ENCODE measurements at regions not wholly inside any gene's neighbourhood (a gene's known extent, or its start where the extent isn't known, plus 50 kb on each side); places are given as distances from the start of the nearest gene placed in this dataset.

DNA sequence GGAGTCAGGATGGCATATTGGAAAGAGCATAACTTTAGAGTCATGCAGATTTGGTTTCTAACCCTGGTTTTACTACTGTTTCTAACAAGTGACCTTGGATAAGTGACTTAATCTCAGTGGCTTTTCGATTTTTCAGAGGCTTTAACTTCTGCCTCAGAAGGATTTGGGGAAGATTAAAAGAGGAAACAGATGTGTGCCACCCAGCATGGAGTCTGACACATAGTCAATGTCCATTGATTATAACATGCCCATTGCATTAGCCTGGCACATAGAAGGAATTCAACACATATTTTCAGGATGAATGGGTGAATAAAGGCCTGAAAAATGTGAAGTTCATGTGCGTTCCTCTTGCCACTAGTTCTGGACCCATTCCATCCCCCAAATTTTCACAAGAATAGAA is 438.2 kb downstream of the EPHA4 start:
- TF ChIP-seq, protein P1, sequence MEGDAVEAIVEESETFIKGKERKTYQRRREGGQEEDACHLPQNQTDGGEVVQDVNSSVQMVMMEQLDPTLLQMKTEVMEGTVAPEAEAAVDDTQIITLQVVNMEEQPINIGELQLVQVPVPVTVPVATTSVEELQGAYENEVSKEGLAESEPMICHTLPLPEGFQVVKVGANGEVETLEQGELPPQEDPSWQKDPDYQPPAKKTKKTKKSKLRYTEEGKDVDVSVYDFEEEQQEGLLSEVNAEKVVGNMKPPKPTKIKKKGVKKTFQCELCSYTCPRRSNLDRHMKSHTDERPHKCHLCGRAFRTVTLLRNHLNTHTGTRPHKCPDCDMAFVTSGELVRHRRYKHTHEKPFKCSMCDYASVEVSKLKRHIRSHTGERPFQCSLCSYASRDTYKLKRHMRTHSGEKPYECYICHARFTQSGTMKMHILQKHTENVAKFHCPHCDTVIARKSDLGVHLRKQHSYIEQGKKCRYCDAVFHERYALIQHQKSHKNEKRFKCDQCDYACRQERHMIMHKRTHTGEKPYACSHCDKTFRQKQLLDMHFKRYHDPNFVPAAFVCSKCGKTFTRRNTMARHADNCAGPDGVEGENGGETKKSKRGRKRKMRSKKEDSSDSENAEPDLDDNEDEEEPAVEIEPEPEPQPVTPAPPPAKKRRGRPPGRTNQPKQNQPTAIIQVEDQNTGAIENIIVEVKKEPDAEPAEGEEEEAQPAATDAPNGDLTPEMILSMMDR (conservative IDR thresholded peaks at IDR 0.05; ENCODE audit: low read depth, low read length): no peak
- no peak overlapping the region for H3K4me3 ChIP-seq (ENCODE audit: low read length)
- DNase-seq (ENCODE audit: low read depth): no peak

DNA sequence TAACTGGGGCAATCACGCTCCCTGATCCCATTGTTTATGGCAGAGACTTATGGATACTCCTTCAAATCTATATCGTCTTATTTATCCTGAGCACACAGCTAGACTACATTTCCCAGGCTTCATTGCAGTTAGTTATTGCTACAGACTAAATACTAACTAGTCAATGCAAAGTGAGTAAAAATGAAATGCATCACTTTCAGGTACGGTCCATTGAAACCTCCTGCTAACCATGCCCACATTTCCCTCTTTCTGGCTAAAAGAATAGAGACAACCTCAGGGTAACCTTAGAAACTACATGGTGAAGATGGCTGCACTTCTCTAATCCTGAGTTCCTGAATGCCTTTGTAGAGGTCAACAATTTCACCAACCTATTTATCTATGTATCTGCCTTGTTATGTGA is 437.4 kb downstream of the EPHA4 start:
- TF ChIP-seq, protein P1 (conservative IDR thresholded peaks at IDR 0.05; ENCODE audit: low read depth, low read length): no peak
- H3K4me3 ChIP-seq (ENCODE audit: low read length): no peak overlapping the region
- DNase-seq (ENCODE audit: low read depth): no peak

DNA sequence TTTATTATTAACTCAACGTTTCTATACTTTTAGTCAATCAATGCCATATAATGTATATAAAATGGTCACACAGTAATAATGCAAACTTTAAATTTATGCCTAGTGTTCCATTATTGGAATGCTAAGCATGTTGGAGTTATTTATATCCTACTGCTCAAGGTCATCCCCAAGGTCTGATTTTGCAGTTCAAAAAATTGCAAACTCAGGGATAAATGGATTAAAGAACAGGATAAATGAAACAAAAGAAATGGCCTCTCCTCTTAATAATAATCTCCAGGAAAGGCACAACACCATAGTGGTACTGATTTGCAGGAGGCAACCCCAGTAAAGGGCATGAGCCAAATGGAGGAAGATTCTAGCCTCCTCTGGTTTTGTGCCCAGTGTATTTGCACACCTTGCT is 436.4 kb downstream of the EPHA4 start:
- H3K4me3 ChIP-seq (ENCODE audit: low read length): no peak overlapping the region
- TF ChIP-seq, protein P1 (conservative IDR thresholded peaks at IDR 0.05; ENCODE audit: low read depth, low read length): no peak
- DNase-seq (ENCODE audit: low read depth): no peak

DNA sequence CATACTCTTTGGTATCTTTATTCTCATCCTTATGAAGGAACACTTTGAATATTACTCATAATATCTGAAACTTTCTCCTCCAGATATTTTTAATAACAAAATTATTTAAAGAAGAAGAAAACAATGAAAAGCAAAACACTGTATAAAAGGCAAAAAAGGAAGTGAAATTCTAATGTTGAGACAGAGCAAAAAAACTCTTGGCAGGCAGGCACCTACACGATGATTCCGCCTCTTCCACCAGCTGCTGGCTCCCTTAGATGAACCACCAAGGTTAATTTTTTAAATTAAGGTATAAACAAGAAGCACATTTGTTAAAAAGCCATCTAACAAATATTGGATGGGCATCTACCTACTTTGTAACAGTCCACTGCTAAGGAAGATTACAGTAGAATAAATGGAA is 434.7 kb downstream of the EPHA4 start:
- TF ChIP-seq, protein P1 (conservative IDR thresholded peaks at IDR 0.05; ENCODE audit: low read depth, low read length): no peak
- no peak overlapping the region for H3K4me3 ChIP-seq (ENCODE audit: low read length)
- DNase-seq (ENCODE audit: low read depth): no peak

DNA sequence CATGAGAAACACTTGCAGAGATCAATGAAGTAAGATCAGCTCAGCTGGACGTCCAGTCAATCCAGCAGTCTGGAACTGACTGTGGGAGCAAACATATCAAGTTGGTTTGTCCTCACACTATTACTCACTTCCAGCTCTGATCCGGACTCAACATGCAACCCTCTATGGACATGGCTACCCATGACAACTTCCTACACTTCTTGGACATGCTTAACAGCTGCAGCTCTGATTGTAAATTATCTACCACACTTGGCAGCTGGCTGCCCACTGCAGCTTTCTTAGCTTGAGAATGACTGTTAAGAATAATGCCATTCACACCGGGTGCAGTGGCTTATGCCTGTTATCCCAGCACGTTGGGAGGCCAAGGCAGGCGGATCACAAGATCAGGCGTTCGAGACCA is 429.8 kb downstream of the EPHA4 start:
- no peak overlapping the region for H3K4me3 ChIP-seq (ENCODE audit: low read length)
- TF ChIP-seq, protein P1 (conservative IDR thresholded peaks at IDR 0.05; ENCODE audit: low read depth, low read length): no peak
- DNase-seq (ENCODE audit: low read depth): no peak

DNA sequence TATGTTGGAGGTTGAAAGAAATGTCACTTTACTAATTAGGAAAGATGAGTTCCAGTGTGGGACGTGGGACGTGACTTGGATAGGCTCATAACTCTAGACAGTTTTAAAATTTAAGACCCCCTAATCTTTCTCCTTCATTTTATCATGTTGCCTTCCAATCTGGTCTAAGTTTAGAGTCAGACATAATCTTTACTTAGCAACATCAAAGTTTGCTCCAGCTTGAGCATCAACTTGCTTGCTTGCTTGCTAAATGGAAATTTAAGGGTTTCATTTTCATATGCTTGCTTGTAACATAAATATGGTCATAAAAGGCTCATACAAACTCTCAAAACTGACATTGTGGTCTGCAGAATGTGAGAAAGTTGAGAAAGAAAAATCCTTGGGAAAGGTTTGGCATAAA is 428.9 kb downstream of the EPHA4 start:
- H3K4me3 ChIP-seq (ENCODE audit: low read length): no peak overlapping the region
- TF ChIP-seq, protein P1 (conservative IDR thresholded peaks at IDR 0.05; ENCODE audit: low read depth, low read length): no peak

DNA sequence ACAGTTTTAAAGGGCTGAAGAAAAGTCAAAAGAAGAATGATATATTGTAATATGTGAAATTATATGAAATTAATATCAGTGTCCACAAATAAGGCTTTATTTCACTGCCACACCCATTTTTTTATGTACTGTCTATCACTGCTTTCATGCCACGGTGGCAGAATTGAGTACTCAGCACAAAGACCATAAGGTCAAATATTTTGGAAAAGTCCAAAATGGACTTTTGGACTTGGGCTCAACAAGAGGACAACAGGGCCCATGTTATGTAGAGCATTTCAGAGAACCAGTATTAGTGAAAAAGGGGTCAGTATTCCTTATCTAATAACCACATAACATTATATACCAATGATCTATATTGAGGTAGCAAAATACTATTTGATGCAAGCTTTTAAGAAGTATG is 427.2 kb downstream of the EPHA4 start:
- no peak for DNase-seq (ENCODE audit: low read depth)
- H3K4me3 ChIP-seq (ENCODE audit: low read length): no peak overlapping the region
- TF ChIP-seq, protein P1 (conservative IDR thresholded peaks at IDR 0.05; ENCODE audit: low read depth, low read length): no peak

More for the DNA sequence above, 428.9 kb downstream of the EPHA4 start:
- DNase-seq (ENCODE audit: low read depth): no peak
